Hepatocyte (in vitro differentiated cells): ENCODE measurements at regions not wholly inside any gene's neighbourhood (a gene's known extent, or its start where the extent isn't known, plus 50 kb on each side); places are given as distances from the start of the nearest gene placed in this dataset.

Experiments
- DNase-seq: peaks from one replicate; pipeline ENCODE4 v3.0.0-alpha.2; 2016; ENCODE audit warnings: low spot score
- H2AFZ ChIP-seq: fragments of 200-600 bp; sonication (generic); 2 replicates; pipeline ENCODE4 v1.6.0; 2016; ENCODE audit warnings: antibody characterized with exemption, mild to moderate bottlenecking
- H3K27ac ChIP-seq: fragments of 200-600 bp; sonication (generic); 2 replicates; pipeline ENCODE4 v1.5.1; 2016; ENCODE audit warnings: mild to moderate bottlenecking
- H3K27me3 ChIP-seq: fragments of 200-600 bp; sonication (generic); 2 replicates; pipeline ENCODE4 v1.6.1; 2016
- H3K36me3 ChIP-seq: fragments of 200-600 bp; sonication (generic); replicated peaks from 2 replicates; pipeline ENCODE4 v1.5.1; 2016; ENCODE audit warnings: low read depth; ENCODE audit not compliant: insufficient read depth
- H3K4me1 ChIP-seq: fragments of 200-600 bp; sonication (generic); 2 replicates; pipeline ENCODE4 v1.5.1; 2016; ENCODE audit warnings: mild to moderate bottlenecking, moderate library complexity; ENCODE audit not compliant: insufficient read depth
- H3K4me2 ChIP-seq: fragments of 200-600 bp; sonication (generic); 2 replicates; pipeline ENCODE4 v1.6.0; 2016
- H3K4me3 ChIP-seq: fragments of 200-600 bp; sonication (generic); 2 replicates; pipeline ENCODE4 v1.5.1; 2016; ENCODE audit warnings: mild to moderate bottlenecking
- H3K79me2 ChIP-seq: fragments of 200-600 bp; sonication (generic); 2 replicates; pipeline ENCODE4 v1.6.0; 2017; ENCODE audit warnings: mild to moderate bottlenecking
- H3K9me2 ChIP-seq: fragments of 200-600 bp; sonication (generic); replicated peaks from 2 replicates; pipeline ENCODE4 v1.6.0; 2017; ENCODE audit warnings: mild to moderate bottlenecking; ENCODE audit not compliant: insufficient read depth
- H3K9me3 ChIP-seq: fragments of 200-600 bp; sonication (generic); 2 replicates; pipeline ENCODE4 v1.5.1; 2016; ENCODE audit warnings: low read depth, mild to moderate bottlenecking
- H4K20me1 ChIP-seq: fragments of 200-600 bp; sonication (generic); 2 replicates; pipeline ENCODE4 v1.6.0; 2016; ENCODE audit warnings: mild to moderate bottlenecking; ENCODE audit not compliant: insufficient read depth, poor library complexity, severe bottlenecking
- EZH2 ChIP-seq: fragments of 200-600 bp; sonication (generic); IDR thresholded peaks from 2 replicates; pipeline ENCODE4 v1.6.1; 2016; ENCODE audit warnings: antibody characterized with exemption, mild to moderate bottlenecking, borderline replicate concordance
- EZH2phosphoT487 ChIP-seq: fragments of 200-600 bp; sonication (generic); IDR thresholded peaks from one replicate; pipeline ENCODE4 v1.6.1; 2018; ENCODE audit warnings: antibody characterized with exemption, mild to moderate bottlenecking, low read depth, moderate library complexity; ENCODE audit not compliant: unreplicated experiment, severe bottlenecking
- WGBS: methylation state at CpG from one replicate; pipeline ENCODE4 v1.1.6; 2016; ENCODE audit warnings: low lambda C conversion rate; ENCODE audit errors: missing lambda C conversion rate; 5-methylcytosine and 5-hydroxymethylcytosine counted together
- TF ChIP-seq, protein P1 (sequence below): fragments of 200-600 bp; sonication (generic); IDR thresholded peaks from 2 replicates; pipeline ENCODE4 v1.5.1; 2016; ENCODE audit warnings: antibody characterized with exemption, mild to moderate bottlenecking; ENCODE audit not compliant: poor library complexity

- no peak overlapping the region for H2AFZ ChIP-seq
- H3K9me3 ChIP-seq = no peaks in the 10 kb centered on the region
- no peak overlapping the region for H3K27ac ChIP-seq
- H3K4me2 ChIP-seq = no peak overlapping the region
- no peaks in the 10 kb centered on the region for H3K36me3 ChIP-seq
- no peaks in the 10 kb centered on the region for H4K20me1 ChIP-seq
- no peaks in the 10 kb centered on the region for H3K79me2 ChIP-seq
- H3K9me2 ChIP-seq = no peaks in the 10 kb centered on the region
- WGBS = 69% methylated on average over 5 of the region's 5 CpGs
- no peaks in the 10 kb centered on the region for H3K4me1 ChIP-seq
- no peak for DNase-seq
- no peak overlapping the region for H3K4me3 ChIP-seq
- no peak for TF ChIP-seq EZH2
- TF ChIP-seq EZH2phosphoT487 = no peak
- TF ChIP-seq, protein P1, sequence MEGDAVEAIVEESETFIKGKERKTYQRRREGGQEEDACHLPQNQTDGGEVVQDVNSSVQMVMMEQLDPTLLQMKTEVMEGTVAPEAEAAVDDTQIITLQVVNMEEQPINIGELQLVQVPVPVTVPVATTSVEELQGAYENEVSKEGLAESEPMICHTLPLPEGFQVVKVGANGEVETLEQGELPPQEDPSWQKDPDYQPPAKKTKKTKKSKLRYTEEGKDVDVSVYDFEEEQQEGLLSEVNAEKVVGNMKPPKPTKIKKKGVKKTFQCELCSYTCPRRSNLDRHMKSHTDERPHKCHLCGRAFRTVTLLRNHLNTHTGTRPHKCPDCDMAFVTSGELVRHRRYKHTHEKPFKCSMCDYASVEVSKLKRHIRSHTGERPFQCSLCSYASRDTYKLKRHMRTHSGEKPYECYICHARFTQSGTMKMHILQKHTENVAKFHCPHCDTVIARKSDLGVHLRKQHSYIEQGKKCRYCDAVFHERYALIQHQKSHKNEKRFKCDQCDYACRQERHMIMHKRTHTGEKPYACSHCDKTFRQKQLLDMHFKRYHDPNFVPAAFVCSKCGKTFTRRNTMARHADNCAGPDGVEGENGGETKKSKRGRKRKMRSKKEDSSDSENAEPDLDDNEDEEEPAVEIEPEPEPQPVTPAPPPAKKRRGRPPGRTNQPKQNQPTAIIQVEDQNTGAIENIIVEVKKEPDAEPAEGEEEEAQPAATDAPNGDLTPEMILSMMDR = no peak
- no peaks in the 10 kb centered on the region for H3K27me3 ChIP-seq
Observed at GRCh38 chr16:14344292-14344691, 273.2 kb downstream of the MRTFB start.

- H3K9me3 ChIP-seq = no peaks in the 10 kb centered on the region
- 90% methylated on average over 4 of the region's 4 CpGs for WGBS
- no peak for TF ChIP-seq EZH2
- TF ChIP-seq EZH2phosphoT487 = no peak
- TF ChIP-seq, protein P1 = no peak
- H2AFZ ChIP-seq = no peak overlapping the region
- H4K20me1 ChIP-seq = no peaks in the 10 kb centered on the region
- H3K27me3 ChIP-seq = no peaks in the 10 kb centered on the region
- no peak for DNase-seq
- no peak overlapping the region for H3K27ac ChIP-seq
- H3K9me2 ChIP-seq = no peaks in the 10 kb centered on the region
- no peaks in the 10 kb centered on the region for H3K4me1 ChIP-seq
- no peaks in the 10 kb centered on the region for H3K36me3 ChIP-seq
- H3K4me2 ChIP-seq = no peak overlapping the region
- no peaks in the 10 kb centered on the region for H3K79me2 ChIP-seq
- no peak overlapping the region for H3K4me3 ChIP-seq
Observed at GRCh38 chr16:14341324-14342225, 270.5 kb downstream of the MRTFB start.

GRCh38 chr16:14339694-14340093 lies 268.6 kb downstream of the MRTFB start:
- no peak overlapping the region for H3K4me2 ChIP-seq
- no peaks in the 10 kb centered on the region for H3K79me2 ChIP-seq
- no peaks in the 10 kb centered on the region for H3K9me3 ChIP-seq
- no peaks in the 10 kb centered on the region for H3K36me3 ChIP-seq
- H3K9me2 ChIP-seq = no peaks in the 10 kb centered on the region
- no peak overlapping the region for H2AFZ ChIP-seq
- DNase-seq = no peak
- no peaks in the 10 kb centered on the region for H4K20me1 ChIP-seq
- H3K4me3 ChIP-seq = no peak overlapping the region
- no peaks in the 10 kb centered on the region for H3K27me3 ChIP-seq
- no peaks in the 10 kb centered on the region for H3K4me1 ChIP-seq
- 89% methylated on average over 2 of the region's 2 CpGs for WGBS
- no peak overlapping the region for H3K27ac ChIP-seq
- TF ChIP-seq, protein P1 = no peak
- TF ChIP-seq EZH2 = no peak
- no peak for TF ChIP-seq EZH2phosphoT487
